AG10803 (cell line): ENCODE measurements at regions not wholly inside any gene's neighbourhood (a gene's known extent, or its start where the extent isn't known, plus 50 kb on each side); places are given as distances from the start of the nearest gene placed in this dataset.

ENCODE experiments used
- DNase-seq: peaks from one replicate; pipeline ENCODE4 v3.0.0; 2010; ENCODE audit warnings: low read depth
- H3K4me3 ChIP-seq: 2 replicates; pipeline ENCODE4 v1.5.1; 2011; ENCODE audit warnings: mild to moderate bottlenecking, low read length, control low read depth
- CTCF ChIP-seq: conservative IDR thresholded peaks from 2 replicates; pipeline ENCODE4 v1.5.1; 2011; ENCODE audit warnings: mild to moderate bottlenecking, low read length, control low read depth, inconsistent platforms

GRCh38 chr2:183253441-183254130 lies 129.3 kb downstream of the NUP35 start:
- no peak for DNase-seq
- no peak for TF ChIP-seq CTCF
- H3K4me3 ChIP-seq: no peak overlapping the region

- no peak for DNase-seq
- no peak overlapping the region for H3K4me3 ChIP-seq
- no peak for TF ChIP-seq CTCF
These were observed 131.2 kb downstream of the NUP35 start for GRCh38 chr2:183255411-183255810.

- no peak overlapping the region for H3K4me3 ChIP-seq
- DNase-seq: no peak
- TF ChIP-seq CTCF: no peak
These were observed 135.7 kb downstream of the NUP35 start for GRCh38 chr2:183259921-183260320.

- H3K4me3 ChIP-seq: no peak overlapping the region
- DNase-seq: no peak
- no peak for TF ChIP-seq CTCF
These were observed 136.3 kb downstream of the NUP35 start for GRCh38 chr2:183260527-183260926.

- DNase-seq: no peak
- TF ChIP-seq CTCF: no peak
- H3K4me3 ChIP-seq: no peak overlapping the region
These were observed 140.8 kb downstream of the NUP35 start for GRCh38 chr2:183264890-183265535.

GRCh38 chr2:183267148-183267827 lies 143.0 kb downstream of the NUP35 start:
- TF ChIP-seq CTCF: no peak
- no peak for DNase-seq
- no peak overlapping the region for H3K4me3 ChIP-seq
